Mesothelial cell of epicardium (in vitro differentiated cells): ENCODE measurements at regions not wholly inside any gene's neighbourhood (a gene's known extent, or its start where the extent isn't known, plus 50 kb on each side); places are given as distances from the start of the nearest gene placed in this dataset.

Source experiments
- DNase-seq, 2 experiments: peaks; one replicate each; pipeline ENCODE4 v3.0.0; 2021; ENCODE audit warnings: low spot score in 2 of 2; ENCODE audit not compliant: unreplicated experiment in 2 of 2
- H3K27ac Mint-ChIP-seq: 2 replicates; pipeline ENCODE4 v1.8.0; 2021; ENCODE audit warnings: mixed read lengths
- H3K27me3 Mint-ChIP-seq: 2 replicates; pipeline ENCODE4 v1.8.0; 2021; ENCODE audit warnings: low read depth, mixed read lengths
- H3K36me3 Mint-ChIP-seq: 2 replicates; pipeline ENCODE4 v1.8.0; 2021; ENCODE audit warnings: mixed read lengths
- H3K4me1 Mint-ChIP-seq: 2 replicates; pipeline ENCODE4 v1.8.0; 2021; ENCODE audit warnings: mixed read lengths
- H3K4me3 Mint-ChIP-seq: 2 replicates; pipeline ENCODE4 v1.8.0; 2021; ENCODE audit warnings: mild to moderate bottlenecking, moderate library complexity, mixed read lengths
- H3K9me3 Mint-ChIP-seq: 2 replicates; pipeline ENCODE4 v1.8.0; 2021; ENCODE audit warnings: mixed read lengths
- CTCF ChIP-seq: fragments of 200-600 bp; sonication (generic); IDR thresholded peaks from one replicate; pipeline ENCODE4 v1.5.0; 2021; ENCODE audit warnings: antibody characterized with exemption; ENCODE audit not compliant: unreplicated experiment

- no peaks in the 10 kb centered on the region for H3K4me1 Mint-ChIP-seq
- H3K9me3 Mint-ChIP-seq, result peaks cover 4% of the 10 kb centered on the region
- no peaks in the 10 kb centered on the region for H3K27me3 Mint-ChIP-seq
- TF ChIP-seq CTCF, result no peak
- no peak overlapping the region for H3K27ac Mint-ChIP-seq
- H3K36me3 Mint-ChIP-seq, result no peaks in the 10 kb centered on the region
- DNase-seq, result no peak
- H3K4me3 Mint-ChIP-seq, result no peak overlapping the region
Measured at GRCh38 chr3:83662381-83662960, 1296.3 kb upstream of the CADM2 start.

GRCh38 chr3:83670416-83670815 is 1288.4 kb upstream of the CADM2 start:
- no peaks in the 10 kb centered on the region for H3K27me3 Mint-ChIP-seq
- no peak for DNase-seq
- H3K4me1 Mint-ChIP-seq, result no peaks in the 10 kb centered on the region
- no peak for TF ChIP-seq CTCF
- H3K4me3 Mint-ChIP-seq, result no peak overlapping the region
- H3K27ac Mint-ChIP-seq, result no peak overlapping the region
- peaks cover 4% of the 10 kb centered on the region for H3K9me3 Mint-ChIP-seq
- H3K36me3 Mint-ChIP-seq, result no peaks in the 10 kb centered on the region

- H3K27me3 Mint-ChIP-seq, result peaks cover 14% of the 10 kb centered on the region
Measured at GRCh38 chr3:83683937-83684598, 1274.7 kb upstream of the CADM2 start.

GRCh38 chr3:83706669-83707068 is 1252.1 kb upstream of the CADM2 start:
- Mint-ChIP-seq H3K4me3 (no peak overlapping the region), H3K4me1 (no peaks in the 10 kb centered on the region), H3K27ac (no peak overlapping the region), H3K27me3 (no peaks in the 10 kb centered on the region), H3K9me3 (no peaks in the 10 kb centered on the region), H3K36me3 (no peaks in the 10 kb centered on the region)
- TF ChIP-seq CTCF, result no peak
- DNase-seq, result no peak

More at GRCh38 chr3:83683937-83684598, 1274.7 kb upstream of the CADM2 start:
- H3K9me3 Mint-ChIP-seq, result peaks cover 16% of the 10 kb centered on the region
- H3K36me3 Mint-ChIP-seq, result no peaks in the 10 kb centered on the region
- no peak overlapping the region for H3K27ac Mint-ChIP-seq
- H3K4me1 Mint-ChIP-seq, result peaks cover 4% of the 10 kb centered on the region
- no peak for DNase-seq
- TF ChIP-seq CTCF, result no peak
- no peak overlapping the region for H3K4me3 Mint-ChIP-seq

DNA sequence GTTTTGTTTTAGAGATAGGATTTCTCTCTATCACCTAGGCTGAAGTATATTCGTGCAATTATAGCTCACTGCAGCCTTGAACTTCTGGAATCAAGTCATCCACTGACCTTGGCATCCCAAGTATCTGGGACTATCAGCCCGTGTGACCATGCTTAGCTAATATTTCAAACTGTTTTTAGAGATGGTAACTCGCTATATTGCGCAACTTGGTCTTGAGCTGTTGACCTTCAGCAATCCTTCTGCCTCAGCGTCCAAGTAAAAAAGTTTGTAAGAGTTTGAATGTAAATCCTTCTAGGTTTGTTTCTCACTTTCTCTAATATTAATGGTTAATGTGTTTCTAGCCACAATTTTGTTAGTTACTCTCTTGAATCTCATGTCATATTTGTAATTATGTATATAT is 1243.5 kb upstream of the CADM2 start:
- Mint-ChIP-seq H3K27me3 (peaks cover 2% of the 10 kb centered on the region), H3K36me3 (no peaks in the 10 kb centered on the region), H3K27ac (no peak overlapping the region), H3K9me3 (no peaks in the 10 kb centered on the region), H3K4me1 (no peaks in the 10 kb centered on the region), H3K4me3 (no peak overlapping the region)
- no peak for TF ChIP-seq CTCF
- no peak for DNase-seq
